ENCODE measurements at regions not wholly inside any gene's neighbourhood (a gene's known extent, or its start where the extent isn't known, plus 50 kb on each side); places are given as distances from the start of the nearest gene placed in this dataset.

- Histone ChIP-seq H3K9ac (ENCODE audit: low read length) (no peak overlapping the region), H3F3A (ENCODE audit: insufficient read depth, low read length, poor library complexity, severe bottlenecking) (peaks cover 5% of the 10 kb centered on the region), H3K4me3 (ENCODE audit: low read length) (no peak overlapping the region), H2AFZ (ENCODE audit: low read depth, low read length) (no peak overlapping the region), H3K27me3 (ENCODE audit: insufficient read depth, low read depth, low read length) (no peaks in the 10 kb centered on the region), H3K36me3 (ENCODE audit: insufficient read depth, low read length) (no peaks in the 10 kb centered on the region), H3K9me2 (ENCODE audit: insufficient read depth, low read length) (no peaks in the 10 kb centered on the region), H3K79me2 (replicated peaks; ENCODE audit: insufficient read depth, low read length) (no peaks in the 10 kb centered on the region), H3K4me2 (ENCODE audit: low read length) (peak overlapping the region; percentile 18), H3K9me3 (ENCODE audit: low read length) (no peaks in the 10 kb centered on the region), H3K27ac (ENCODE audit: low read length) (no peak overlapping the region), H4K20me1 (ENCODE audit: insufficient read depth) (no peaks in the 10 kb centered on the region)
- TF ChIP-seq MXI1 (conservative IDR thresholded peaks at IDR 0.05; ENCODE audit: poor library complexity, severe bottlenecking) (no peak), REST (IDR thresholded peaks at IDR 0.05; ENCODE audit: borderline replicate concordance) (peak; percentile 46), TAF1 (IDR thresholded peaks at IDR 0.05; ENCODE audit: low read depth) (no peak), EZH2 (IDR thresholded peaks at IDR 0.05; ENCODE audit: borderline replicate concordance, insufficient read depth, low read length, poor library complexity, severe bottlenecking) (no peak), EP300 (conservative IDR thresholded peaks at IDR 0.05; ENCODE audit: poor library complexity, severe bottlenecking) (no peak)
Measured at GRCh38 chr16:59295993-59296736, 562.0 kb upstream of the GOT2 start.

GRCh38 chr16:59295474-59295873, 561.4 kb upstream of the GOT2 start:
- no peaks in the 10 kb centered on the region for H4K20me1 ChIP-seq (ENCODE audit: insufficient read depth)
- H3K4me2 ChIP-seq (ENCODE audit: low read length), result no peak overlapping the region
- TF ChIP-seq TAF1 (IDR thresholded peaks at IDR 0.05; ENCODE audit: low read depth), result no peak
- no peak for TF ChIP-seq POLR2AphosphoS5 (IDR thresholded peaks at IDR 0.05)
- TF ChIP-seq SMC3 (conservative IDR thresholded peaks at IDR 0.05; ENCODE audit: poor library complexity), result no peak
- no peak for TF ChIP-seq EP300 (conservative IDR thresholded peaks at IDR 0.05; ENCODE audit: poor library complexity, severe bottlenecking)
- no peak for TF ChIP-seq EZH2 (IDR thresholded peaks at IDR 0.05; ENCODE audit: borderline replicate concordance, insufficient read depth, low read length, poor library complexity, severe bottlenecking)
- TF ChIP-seq RAD21 (conservative IDR thresholded peaks at IDR 0.05), result no peak
- TF ChIP-seq CTCF (IDR thresholded peaks at IDR 0.05; ENCODE audit: poor library complexity, severe bottlenecking), result no peak
- no peak for TF ChIP-seq MXI1 (conservative IDR thresholded peaks at IDR 0.05; ENCODE audit: poor library complexity, severe bottlenecking)
- no peak for TF ChIP-seq REST (IDR thresholded peaks at IDR 0.05; ENCODE audit: borderline replicate concordance)

More at GRCh38 chr16:59295474-59295873, 561.4 kb upstream of the GOT2 start:
- H3F3A ChIP-seq (ENCODE audit: insufficient read depth, low read length, poor library complexity, severe bottlenecking), result peaks cover 5% of the 10 kb centered on the region
- no peaks in the 10 kb centered on the region for H3K36me3 ChIP-seq (ENCODE audit: insufficient read depth, low read length)
- H3K27me3 ChIP-seq (ENCODE audit: insufficient read depth, low read depth, low read length), result no peaks in the 10 kb centered on the region
- no peaks in the 10 kb centered on the region for H3K9me3 ChIP-seq (ENCODE audit: low read length)
- H3K27ac ChIP-seq (ENCODE audit: low read length), result no peak overlapping the region
- no peak overlapping the region for H2AFZ ChIP-seq (ENCODE audit: low read depth, low read length)
- no peak overlapping the region for H3K4me3 ChIP-seq (ENCODE audit: low read length)
- no peaks in the 10 kb centered on the region for H3K9me2 ChIP-seq (ENCODE audit: insufficient read depth, low read length)
- no peak overlapping the region for H3K9ac ChIP-seq (ENCODE audit: low read length)
- no peaks in the 10 kb centered on the region for H3K79me2 ChIP-seq (replicated peaks; ENCODE audit: insufficient read depth, low read length)

Measured in neural cell (in vitro differentiated cells).